A549 (cell line): ENCODE measurements at regions not wholly inside any gene's neighbourhood (a gene's known extent, or its start where the extent isn't known, plus 50 kb on each side); places are given as distances from the start of the nearest gene placed in this dataset.

Experiments used
- CEBPB ChIP-seq, 2 experiments: fragments of >200 bp in 1 of 2; sonication (Bioruptor Twin) in 1 of 2; formaldehyde crosslinking in 1 of 2; IDR thresholded peaks; 2 replicates each; pipeline ENCODE4 v1.6.1; 2012 to 2016
- EHMT2 ChIP-seq: fragments of 200-600 bp; sonication (generic); IDR thresholded peaks from 2 replicates; pipeline ENCODE4 v1.6.1; 2016; ENCODE audit warnings: antibody characterized with exemption, low read depth, mild to moderate bottlenecking, moderate library complexity
- MYC ChIP-seq: IDR thresholded peaks from 2 replicates; pipeline ENCODE4 v1.6.1; 2012; ENCODE audit warnings: mild to moderate bottlenecking, inconsistent platforms, low read length, improper control_type of control experiment, borderline replicate concordance
- NR3C1 ChIP-seq: fragments of >200 bp; sonication (Bioruptor Twin); formaldehyde crosslinking; IDR thresholded peaks from 3 replicates; pipeline ENCODE4 v1.6.1; 2017
- POLR2A ChIP-seq: IDR thresholded peaks from 2 replicates; pipeline ENCODE4 v1.6.1; 2012; ENCODE audit warnings: mild to moderate bottlenecking, low read length
- POLR2AphosphoS2 ChIP-seq: conservative IDR thresholded peaks from 2 replicates; pipeline ENCODE4 v1.6.1; 2012; ENCODE audit warnings: low read length, improper control_type of control experiment, inconsistent platforms
- RAD21 ChIP-seq, 2 experiments: fragments of >200 bp in 1 of 2; sonication (Bioruptor Twin) in 1 of 2; formaldehyde crosslinking in 1 of 2; IDR thresholded peaks in 1 of 2; conservative IDR thresholded peaks in 1 of 2; 2 replicates in 1 of 2; 3 replicates in 1 of 2; pipeline ENCODE4 v1.6.1; 2012 to 2018; ENCODE audit warnings: inconsistent platforms in 1 of 2
- SMC3 ChIP-seq: fragments of >200 bp; sonication (Bioruptor Twin); formaldehyde crosslinking; IDR thresholded peaks from 3 replicates; pipeline ENCODE4 v1.6.1; 2018; ENCODE audit warnings: inconsistent platforms
- TF ChIP-seq, protein P1 (sequence below): fragments of >200 bp; sonication (Bioruptor Twin); formaldehyde crosslinking; IDR thresholded peaks from 3 replicates; pipeline ENCODE4 v1.5.1; 2016
- TF ChIP-seq, protein P2 (sequence below): fragments of 200-600 bp; sonication (generic); IDR thresholded peaks from 2 replicates; pipeline ENCODE4 v1.6.1; 2016; ENCODE audit warnings: antibody characterized with exemption, mild to moderate bottlenecking, moderate library complexity

DNA sequence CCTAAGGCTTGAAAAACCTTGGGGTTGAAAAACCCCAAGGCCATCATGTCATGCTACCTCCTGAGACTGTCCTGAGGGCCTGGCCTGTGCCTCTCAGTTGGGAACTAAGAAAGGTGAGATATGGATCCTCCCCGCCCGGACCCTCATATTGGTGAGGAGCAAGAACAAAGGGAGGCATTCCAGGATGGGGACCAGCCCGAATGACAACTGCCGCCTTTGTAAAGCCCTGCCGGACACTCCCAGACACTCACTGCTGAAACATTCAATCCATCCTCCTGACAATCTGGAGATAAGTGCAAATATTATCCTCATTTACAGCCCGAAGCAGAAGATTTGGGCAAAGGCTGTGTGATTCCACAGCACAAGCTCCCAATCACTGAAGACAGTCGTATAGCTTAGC, 298.3 kb downstream of the NSG2 start:
- TF ChIP-seq CEBPB (IDR thresholded peaks at IDR 0.05) (no peak), POLR2AphosphoS2 (no peak), SMC3 (no peak), POLR2A (no peak), NR3C1 (no peak), RAD21 (conservative IDR thresholded peaks at IDR 0.05 in 1 of 2, IDR thresholded peaks at IDR 0.05 in 1 of 2) (no peak), MYC (no peak), EHMT2 (no peak)
- TF ChIP-seq, protein P1, sequence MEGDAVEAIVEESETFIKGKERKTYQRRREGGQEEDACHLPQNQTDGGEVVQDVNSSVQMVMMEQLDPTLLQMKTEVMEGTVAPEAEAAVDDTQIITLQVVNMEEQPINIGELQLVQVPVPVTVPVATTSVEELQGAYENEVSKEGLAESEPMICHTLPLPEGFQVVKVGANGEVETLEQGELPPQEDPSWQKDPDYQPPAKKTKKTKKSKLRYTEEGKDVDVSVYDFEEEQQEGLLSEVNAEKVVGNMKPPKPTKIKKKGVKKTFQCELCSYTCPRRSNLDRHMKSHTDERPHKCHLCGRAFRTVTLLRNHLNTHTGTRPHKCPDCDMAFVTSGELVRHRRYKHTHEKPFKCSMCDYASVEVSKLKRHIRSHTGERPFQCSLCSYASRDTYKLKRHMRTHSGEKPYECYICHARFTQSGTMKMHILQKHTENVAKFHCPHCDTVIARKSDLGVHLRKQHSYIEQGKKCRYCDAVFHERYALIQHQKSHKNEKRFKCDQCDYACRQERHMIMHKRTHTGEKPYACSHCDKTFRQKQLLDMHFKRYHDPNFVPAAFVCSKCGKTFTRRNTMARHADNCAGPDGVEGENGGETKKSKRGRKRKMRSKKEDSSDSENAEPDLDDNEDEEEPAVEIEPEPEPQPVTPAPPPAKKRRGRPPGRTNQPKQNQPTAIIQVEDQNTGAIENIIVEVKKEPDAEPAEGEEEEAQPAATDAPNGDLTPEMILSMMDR = no peak
- TF ChIP-seq, protein P2, sequence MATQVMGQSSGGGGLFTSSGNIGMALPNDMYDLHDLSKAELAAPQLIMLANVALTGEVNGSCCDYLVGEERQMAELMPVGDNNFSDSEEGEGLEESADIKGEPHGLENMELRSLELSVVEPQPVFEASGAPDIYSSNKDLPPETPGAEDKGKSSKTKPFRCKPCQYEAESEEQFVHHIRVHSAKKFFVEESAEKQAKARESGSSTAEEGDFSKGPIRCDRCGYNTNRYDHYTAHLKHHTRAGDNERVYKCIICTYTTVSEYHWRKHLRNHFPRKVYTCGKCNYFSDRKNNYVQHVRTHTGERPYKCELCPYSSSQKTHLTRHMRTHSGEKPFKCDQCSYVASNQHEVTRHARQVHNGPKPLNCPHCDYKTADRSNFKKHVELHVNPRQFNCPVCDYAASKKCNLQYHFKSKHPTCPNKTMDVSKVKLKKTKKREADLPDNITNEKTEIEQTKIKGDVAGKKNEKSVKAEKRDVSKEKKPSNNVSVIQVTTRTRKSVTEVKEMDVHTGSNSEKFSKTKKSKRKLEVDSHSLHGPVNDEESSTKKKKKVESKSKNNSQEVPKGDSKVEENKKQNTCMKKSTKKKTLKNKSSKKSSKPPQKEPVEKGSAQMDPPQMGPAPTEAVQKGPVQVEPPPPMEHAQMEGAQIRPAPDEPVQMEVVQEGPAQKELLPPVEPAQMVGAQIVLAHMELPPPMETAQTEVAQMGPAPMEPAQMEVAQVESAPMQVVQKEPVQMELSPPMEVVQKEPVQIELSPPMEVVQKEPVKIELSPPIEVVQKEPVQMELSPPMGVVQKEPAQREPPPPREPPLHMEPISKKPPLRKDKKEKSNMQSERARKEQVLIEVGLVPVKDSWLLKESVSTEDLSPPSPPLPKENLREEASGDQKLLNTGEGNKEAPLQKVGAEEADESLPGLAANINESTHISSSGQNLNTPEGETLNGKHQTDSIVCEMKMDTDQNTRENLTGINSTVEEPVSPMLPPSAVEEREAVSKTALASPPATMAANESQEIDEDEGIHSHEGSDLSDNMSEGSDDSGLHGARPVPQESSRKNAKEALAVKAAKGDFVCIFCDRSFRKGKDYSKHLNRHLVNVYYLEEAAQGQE = no peak
